GM23338 (cell line): ENCODE measurements at regions not wholly inside any gene's neighbourhood (a gene's known extent, or its start where the extent isn't known, plus 50 kb on each side); places are given as distances from the start of the nearest gene placed in this dataset.

ENCODE experiments used
- ATAC-seq: fragments of 200-7000 bp; cut with Tn5 transposase; 3 replicates; pipeline ENCODE4 v1.9.1; 2020
- DNase-seq: peaks from one replicate; pipeline ENCODE4 v3.0.0-alpha.2; 2015; ENCODE audit warnings: low spot score
- H2AFZ ChIP-seq: fragments of 200-600 bp; sonication (generic); 2 replicates; pipeline ENCODE4 v1.8.0; 2016; ENCODE audit warnings: antibody characterized with exemption, mild to moderate bottlenecking, moderate library complexity
- H3F3A ChIP-seq: fragments of 200-600 bp; sonication (generic); replicated peaks from 2 replicates; pipeline ENCODE4 v1.8.0; 2017; ENCODE audit warnings: antibody characterized with exemption, mixed run types, low read depth
- H3K27ac ChIP-seq: fragments of 200-600 bp; sonication (generic); 2 replicates; pipeline ENCODE4 v1.6.1; 2016; ENCODE audit warnings: low read depth
- H3K27me3 ChIP-seq: fragments of 200-600 bp; sonication (generic); 2 replicates; pipeline ENCODE4 v1.8.0; 2016; ENCODE audit warnings: mild to moderate bottlenecking, mixed run types, moderate library complexity; ENCODE audit not compliant: insufficient read depth
- H3K36me3 ChIP-seq: fragments of 200-600 bp; sonication (generic); 2 replicates; pipeline ENCODE4 v1.8.0; 2016; ENCODE audit warnings: mild to moderate bottlenecking; ENCODE audit not compliant: insufficient read depth
- H3K4me1 ChIP-seq: fragments of 200-600 bp; sonication (generic); 2 replicates; pipeline ENCODE4 v1.8.0; 2016; ENCODE audit warnings: mild to moderate bottlenecking, moderate library complexity; ENCODE audit not compliant: insufficient read depth
- H3K4me2 ChIP-seq: fragments of 200-600 bp; sonication (generic); 2 replicates; pipeline ENCODE4 v1.7.1; 2017; ENCODE audit warnings: mixed run types
- H3K4me3 ChIP-seq: fragments of 200-600 bp; sonication (generic); 2 replicates; pipeline ENCODE4 v1.6.1; 2016; ENCODE audit warnings: mixed run types
- H3K79me2 ChIP-seq: fragments of 200-600 bp; sonication (generic); replicated peaks from 2 replicates; pipeline ENCODE4 v1.8.0; 2017; ENCODE audit warnings: mild to moderate bottlenecking; ENCODE audit not compliant: insufficient read depth
- H3K9me2 ChIP-seq: fragments of 200-600 bp; sonication (generic); 2 replicates; pipeline ENCODE4 v1.8.0; 2017; ENCODE audit not compliant: insufficient read depth
- H4K20me1 ChIP-seq: fragments of 200-600 bp; sonication (generic); replicated peaks from 2 replicates; pipeline ENCODE4 v1.8.0; 2017; ENCODE audit warnings: mild to moderate bottlenecking; ENCODE audit not compliant: insufficient read depth
- H3K27ac Mint-ChIP-seq: 2 replicates; pipeline ENCODE4 v1.8.0; 2020; ENCODE audit warnings: inconsistent platforms, mild to moderate bottlenecking, moderate library complexity, mixed read lengths
- H3K27me3 Mint-ChIP-seq: 3 replicates; pipeline ENCODE4 v1.8.0; 2022; ENCODE audit warnings: low read depth, mild to moderate bottlenecking, moderate library complexity, mixed read lengths, inconsistent platforms; ENCODE audit not compliant: insufficient read depth, poor library complexity
- H3K36me3 Mint-ChIP-seq: 3 replicates; pipeline ENCODE4 v1.8.0; 2021; ENCODE audit warnings: low read depth, mild to moderate bottlenecking, inconsistent platforms, moderate library complexity, mixed read lengths
- H3K4me1 Mint-ChIP-seq: 3 replicates; pipeline ENCODE4 v1.8.0; 2020; ENCODE audit warnings: mild to moderate bottlenecking, inconsistent platforms, mixed read lengths
- H3K4me3 Mint-ChIP-seq: 3 replicates; pipeline ENCODE4 v1.8.0; 2021; ENCODE audit warnings: moderate library complexity, mild to moderate bottlenecking, inconsistent platforms, mixed read lengths
- H3K9me3 Mint-ChIP-seq: 3 replicates; pipeline ENCODE4 v1.8.0; 2020; ENCODE audit warnings: moderate library complexity, mild to moderate bottlenecking, inconsistent platforms, mixed read lengths
- CREB1 ChIP-seq: fragments of 250-450 bp; sonication (Bioruptor Pico); IDR thresholded peaks from 2 replicates; pipeline ENCODE4 v1.5.0; 2020; ENCODE audit warnings: low read depth, mild to moderate bottlenecking, moderate library complexity
- CTCF ChIP-seq, 2 experiments: fragments of 200-600 bp in 1 of 2; sonication (generic) in 1 of 2; conservative IDR thresholded peaks; 2 replicates each; pipeline versions ENCODE4 v1.5.1 to v1.6.1; 2016 to 2017; ENCODE audit warnings: antibody characterized with exemption in 2 of 2, low read depth in 2 of 2, mild to moderate bottlenecking in 2 of 2, moderate library complexity in 1 of 2
- ETS1 ChIP-seq: IDR thresholded peaks from 2 replicates; pipeline ENCODE4 v1.6.1; 2016; ENCODE audit warnings: antibody characterized with exemption
- EZH2 ChIP-seq: fragments of 200-600 bp; sonication (generic); IDR thresholded peaks from one replicate; pipeline ENCODE4 v1.8.0; 2017; ENCODE audit warnings: antibody characterized with exemption, mild to moderate bottlenecking, low read depth; ENCODE audit not compliant: unreplicated experiment
- EZH2phosphoT487 ChIP-seq: fragments of 200-600 bp; sonication (generic); IDR thresholded peaks from one replicate; pipeline ENCODE4 v1.8.1; 2018; ENCODE audit warnings: antibody characterized with exemption; ENCODE audit not compliant: unreplicated experiment
- JUNB ChIP-seq: IDR thresholded peaks from one replicate; pipeline ENCODE4 v1.6.1; 2016; ENCODE audit warnings: antibody characterized with exemption; ENCODE audit not compliant: unreplicated experiment
- NANOG ChIP-seq: IDR thresholded peaks from 2 replicates; pipeline ENCODE4 v1.6.1; 2016; ENCODE audit warnings: antibody characterized with exemption, borderline replicate concordance
- POLR2AphosphoS5 ChIP-seq: IDR thresholded peaks from 2 replicates; pipeline ENCODE4 v1.6.1; 2016; ENCODE audit warnings: antibody characterized with exemption, low read depth
- REST ChIP-seq: IDR thresholded peaks from one replicate; pipeline ENCODE4 v1.6.1; 2018; ENCODE audit warnings: antibody characterized with exemption; ENCODE audit not compliant: unreplicated experiment
- STAT1 ChIP-seq: IDR thresholded peaks from one replicate; pipeline ENCODE4 v1.6.1; 2016; ENCODE audit warnings: antibody characterized with exemption; ENCODE audit not compliant: unreplicated experiment
- ZNF114 ChIP-seq: fragments of 250-450 bp; sonication (Bioruptor Pico); IDR thresholded peaks from 2 replicates; pipeline ENCODE4 v1.5.0; 2020; ENCODE audit warnings: mild to moderate bottlenecking, moderate library complexity
- ZNF331 ChIP-seq: fragments of 250-450 bp; sonication (Bioruptor Pico); IDR thresholded peaks from 2 replicates; pipeline ENCODE4 v1.5.0; 2020; ENCODE audit warnings: low read depth, mild to moderate bottlenecking, moderate library complexity
- ZNF462 ChIP-seq: fragments of 250-450 bp; sonication (Bioruptor Pico); IDR thresholded peaks from 2 replicates; pipeline ENCODE4 v1.5.0; 2020; ENCODE audit warnings: mild to moderate bottlenecking, moderate library complexity

- ATAC-seq (no peak), DNase-seq (no peak)
- H3K4me3 ChIP-seq: no peak overlapping the region
- Mint-ChIP-seq H3K9me3 (no peaks in the 10 kb centered on the region), H3K27ac (no peak overlapping the region), H3K36me3 (no peaks in the 10 kb centered on the region), H3K27me3 (no peaks in the 10 kb centered on the region), H3K4me1 (no peaks in the 10 kb centered on the region), H3K4me3 (no peak overlapping the region)
- no peaks in the 10 kb centered on the region for H3F3A ChIP-seq
- H3K4me1 ChIP-seq: no peaks in the 10 kb centered on the region
- no peak overlapping the region for H2AFZ ChIP-seq
- no peak overlapping the region for H3K27ac ChIP-seq
- H3K9me2 ChIP-seq: no peaks in the 10 kb centered on the region
- H3K79me2 ChIP-seq: no peaks in the 10 kb centered on the region
- TF ChIP-seq ETS1 (no peak), POLR2AphosphoS5 (no peak), STAT1 (no peak), EZH2phosphoT487 (no peak), ZNF331 (CRISPR knock-in tag) (no peak), CREB1 (CRISPR knock-in tag) (no peak), ZNF114 (CRISPR knock-in tag) (no peak), EZH2 (no peak), CTCF (conservative IDR thresholded peaks at IDR 0.05; ENCODE audit: low read depth in 2 of 2) (no peak), JUNB (no peak), NANOG (no peak), ZNF462 (CRISPR knock-in tag) (no peak), REST (no peak)
- no peaks in the 10 kb centered on the region for H3K36me3 ChIP-seq
- H4K20me1 ChIP-seq: no peaks in the 10 kb centered on the region
- H3K4me2 ChIP-seq: no peak overlapping the region
- H3K27me3 ChIP-seq: no peaks in the 10 kb centered on the region
These were observed 142.0 kb downstream of the CCDC71L start for GRCh38 chr7:106518967-106519366.
